ENCODE measurements at regions not wholly inside any gene's neighbourhood (a gene's known extent, or its start where the extent isn't known, plus 50 kb on each side); places are given as distances from the start of the nearest gene placed in this dataset.
A peak's percentile ranks its signal among the peaks of the same experiment; 100 is the strongest.
"Not testable (repeated sequence)": the region's sequence is repeated elsewhere in the genome, so short reads cannot be mapped to it uniquely, and the experiment has no call there.

DNA sequence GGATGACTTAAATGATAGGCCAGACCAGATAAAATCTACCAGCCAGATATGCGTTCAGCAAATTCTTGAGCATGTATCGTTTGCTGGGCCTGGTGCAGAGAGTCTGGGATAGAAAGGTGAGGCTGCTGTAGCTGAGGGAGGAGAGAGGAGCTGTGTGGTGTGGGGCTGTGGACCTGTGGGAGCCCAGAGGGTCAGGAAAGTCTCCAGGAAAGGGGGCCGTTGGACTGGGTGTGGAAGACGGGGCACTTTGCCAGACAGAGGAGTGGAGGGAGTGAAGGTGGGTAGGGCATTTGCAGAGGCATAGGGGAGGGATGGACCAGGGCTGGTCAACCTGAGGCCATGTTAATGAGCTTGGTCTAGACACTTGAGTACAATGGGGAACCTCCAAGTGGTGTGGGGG is 124.7 kb upstream of the UNC5B start:
- peak in 1 of 5 donors; percentile 4 for DNase-seq
- intact Hi-C loops (cut with DNase I): no loop called here
- Histone ChIP-seq H3K9me3 (no peaks in the 10 kb centered on the region), H3K27ac (no peak overlapping the region), H3K27me3 (no peaks in the 10 kb centered on the region), H3K36me3 (no peaks in the 10 kb centered on the region), H3K4me3 (no peak overlapping the region), H3K4me1 (ENCODE audit: insufficient read depth) (no peaks in the 10 kb centered on the region)
- WGBS, 3 donors: 70 to 72% (median 71%) methylated on average over 4 of the region's 4 CpGs
- TF ChIP-seq POLR2A (IDR thresholded peaks at IDR 0.05) (no peak), EP300 (IDR thresholded peaks at IDR 0.05) (no peak)
- TF ChIP-seq, protein P1, sequence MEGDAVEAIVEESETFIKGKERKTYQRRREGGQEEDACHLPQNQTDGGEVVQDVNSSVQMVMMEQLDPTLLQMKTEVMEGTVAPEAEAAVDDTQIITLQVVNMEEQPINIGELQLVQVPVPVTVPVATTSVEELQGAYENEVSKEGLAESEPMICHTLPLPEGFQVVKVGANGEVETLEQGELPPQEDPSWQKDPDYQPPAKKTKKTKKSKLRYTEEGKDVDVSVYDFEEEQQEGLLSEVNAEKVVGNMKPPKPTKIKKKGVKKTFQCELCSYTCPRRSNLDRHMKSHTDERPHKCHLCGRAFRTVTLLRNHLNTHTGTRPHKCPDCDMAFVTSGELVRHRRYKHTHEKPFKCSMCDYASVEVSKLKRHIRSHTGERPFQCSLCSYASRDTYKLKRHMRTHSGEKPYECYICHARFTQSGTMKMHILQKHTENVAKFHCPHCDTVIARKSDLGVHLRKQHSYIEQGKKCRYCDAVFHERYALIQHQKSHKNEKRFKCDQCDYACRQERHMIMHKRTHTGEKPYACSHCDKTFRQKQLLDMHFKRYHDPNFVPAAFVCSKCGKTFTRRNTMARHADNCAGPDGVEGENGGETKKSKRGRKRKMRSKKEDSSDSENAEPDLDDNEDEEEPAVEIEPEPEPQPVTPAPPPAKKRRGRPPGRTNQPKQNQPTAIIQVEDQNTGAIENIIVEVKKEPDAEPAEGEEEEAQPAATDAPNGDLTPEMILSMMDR (IDR thresholded peaks at IDR 0.05): no peak

GRCh38 chr10:71088054-71088453 is 124.3 kb upstream of the UNC5B start:
- Histone ChIP-seq H3K4me3 (no peak overlapping the region), H3K27me3 (no peaks in the 10 kb centered on the region), H3K27ac (no peak overlapping the region), H3K4me1 (ENCODE audit: insufficient read depth) (no peaks in the 10 kb centered on the region), H3K36me3 (no peaks in the 10 kb centered on the region), H3K9me3 (no peaks in the 10 kb centered on the region)
- 94 to 96% (median 94%) methylated on average over 9 of the region's 9 CpGs for WGBS, 3 donors
- intact Hi-C loops (cut with DNase I): no loop called here
- DNase-seq: no peak
- TF ChIP-seq EP300 (IDR thresholded peaks at IDR 0.05) (no peak), POLR2A (IDR thresholded peaks at IDR 0.05) (no peak)
- TF ChIP-seq, protein P1 (IDR thresholded peaks at IDR 0.05): no peak

- H3K4me3 ChIP-seq: not testable (repeated sequence)
- 90 to 97% (median 91%) methylated on average over 7 of the region's 7 CpGs for WGBS, 3 donors
These were observed 123.8 kb upstream of the UNC5B start for GRCh38 chr10:71088578-71088977.

GRCh38 chr10:71089162-71089561 is 123.2 kb upstream of the UNC5B start:
- TF ChIP-seq, protein P1 (IDR thresholded peaks at IDR 0.05): no peak
- no peak for TF ChIP-seq EP300 (IDR thresholded peaks at IDR 0.05)
- no peak for TF ChIP-seq POLR2A (IDR thresholded peaks at IDR 0.05)
- no peaks in the 10 kb centered on the region for H3K9me3 ChIP-seq

More at GRCh38 chr10:71088578-71088977, 123.8 kb upstream of the UNC5B start:
- H3K4me1 ChIP-seq (ENCODE audit: insufficient read depth); intact Hi-C loops (cut with DNase I); H3K9me3 ChIP-seq; DNase-seq; H3K27ac ChIP-seq; H3K27me3 ChIP-seq; H3K36me3 ChIP-seq: not testable (repeated sequence)

DNA sequence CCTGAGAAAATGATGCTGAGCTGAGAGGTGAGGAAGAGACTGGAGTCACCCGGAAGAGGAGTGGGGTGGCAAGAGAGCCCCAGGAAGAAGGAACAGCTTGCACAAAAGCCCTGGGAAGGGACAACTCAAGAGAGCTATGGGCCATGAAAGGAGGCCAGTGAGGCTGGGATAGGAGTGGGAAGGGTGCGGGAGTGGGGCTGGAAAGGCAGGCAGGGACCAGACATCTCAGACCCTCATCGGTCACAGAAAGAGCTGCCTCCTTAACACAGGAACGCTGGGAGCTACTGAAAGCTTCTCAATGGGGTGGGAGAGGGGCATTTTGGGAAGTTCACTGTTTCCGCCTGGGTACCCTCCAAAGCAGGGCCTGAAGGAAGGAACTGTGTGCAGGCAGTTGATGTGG is 122.0 kb upstream of the UNC5B start:
- Histone ChIP-seq H3K9me3 (no peaks in the 10 kb centered on the region), H3K27me3 (no peaks in the 10 kb centered on the region), H3K27ac (no peak overlapping the region), H3K4me1 (ENCODE audit: insufficient read depth) (no peaks in the 10 kb centered on the region), H3K4me3 (no peak overlapping the region), H3K36me3 (no peaks in the 10 kb centered on the region)
- DNase-seq: no peak
- intact Hi-C loops (cut with DNase I): no loop called here
- 87 to 92% (median 91%) methylated on average over 5 of the region's 5 CpGs for WGBS, 3 donors
- TF ChIP-seq EP300 (IDR thresholded peaks at IDR 0.05) (no peak), POLR2A (IDR thresholded peaks at IDR 0.05) (no peak)
- TF ChIP-seq, protein P1 (IDR thresholded peaks at IDR 0.05): no peak

More at GRCh38 chr10:71089162-71089561, 123.2 kb upstream of the UNC5B start:
- DNase-seq: peak in 1 of 5 donors; percentile 2
- intact Hi-C loops (cut with DNase I): no loop called here
- no peaks in the 10 kb centered on the region for H3K4me1 ChIP-seq (ENCODE audit: insufficient read depth)
- H3K4me3 ChIP-seq: no peak overlapping the region
- 75 to 92% (median 80%) methylated on average over 1 of the region's 1 CpG for WGBS, 3 donors
- H3K36me3 ChIP-seq: no peaks in the 10 kb centered on the region
- no peaks in the 10 kb centered on the region for H3K27me3 ChIP-seq
- H3K27ac ChIP-seq: no peak overlapping the region

Measured in ovary (tissue), 7 donors.